ENCODE measurements at regions not wholly inside any gene's neighbourhood (a gene's known extent, or its start where the extent isn't known, plus 50 kb on each side); places are given as distances from the start of the nearest gene placed in this dataset.

GRCh38 chr7:84589012-84589411 lies 394.4 kb upstream of the SEMA3A start:
- intact Hi-C loops (cut with DNase I) = loop anchor here in 1 of 2 donors (5.0 kb wide), 1 partner anchor 1312 kb away; no protein-coding TSS in a partner anchor
- Histone ChIP-seq H3K4me1 (no peaks in the 10 kb centered on the region), H3K27me3 (ENCODE audit: insufficient read depth in 3 of 3, low read length in 2 of 3) (no peaks in the 10 kb centered on the region), H3K27ac (no peak overlapping the region), H3K4me3 (no peak overlapping the region), H3K36me3 (ENCODE audit: insufficient read depth in 1 of 2, low read depth in 1 of 2) (no peaks in the 10 kb centered on the region), H3K9me3 (no peaks in the 10 kb centered on the region)
- ATAC-seq (no peak), DNase-seq (no peak)
- WGBS, 3 donors = 95 to 98% (median 97%) methylated on average over 4 of the region's 4 CpGs
- TF ChIP-seq, protein P1, sequence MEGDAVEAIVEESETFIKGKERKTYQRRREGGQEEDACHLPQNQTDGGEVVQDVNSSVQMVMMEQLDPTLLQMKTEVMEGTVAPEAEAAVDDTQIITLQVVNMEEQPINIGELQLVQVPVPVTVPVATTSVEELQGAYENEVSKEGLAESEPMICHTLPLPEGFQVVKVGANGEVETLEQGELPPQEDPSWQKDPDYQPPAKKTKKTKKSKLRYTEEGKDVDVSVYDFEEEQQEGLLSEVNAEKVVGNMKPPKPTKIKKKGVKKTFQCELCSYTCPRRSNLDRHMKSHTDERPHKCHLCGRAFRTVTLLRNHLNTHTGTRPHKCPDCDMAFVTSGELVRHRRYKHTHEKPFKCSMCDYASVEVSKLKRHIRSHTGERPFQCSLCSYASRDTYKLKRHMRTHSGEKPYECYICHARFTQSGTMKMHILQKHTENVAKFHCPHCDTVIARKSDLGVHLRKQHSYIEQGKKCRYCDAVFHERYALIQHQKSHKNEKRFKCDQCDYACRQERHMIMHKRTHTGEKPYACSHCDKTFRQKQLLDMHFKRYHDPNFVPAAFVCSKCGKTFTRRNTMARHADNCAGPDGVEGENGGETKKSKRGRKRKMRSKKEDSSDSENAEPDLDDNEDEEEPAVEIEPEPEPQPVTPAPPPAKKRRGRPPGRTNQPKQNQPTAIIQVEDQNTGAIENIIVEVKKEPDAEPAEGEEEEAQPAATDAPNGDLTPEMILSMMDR (IDR thresholded peaks at IDR 0.05) = no peak

GRCh38 chr7:84583331-84583730 lies 388.7 kb upstream of the SEMA3A start:
- H3K27me3 ChIP-seq (ENCODE audit: insufficient read depth in 3 of 3, low read length in 2 of 3) = no peaks in the 10 kb centered on the region
- ATAC-seq (no peak), DNase-seq (no peak)
- WGBS, 3 donors = 65 to 74% (median 72%) methylated on average over 4 of the region's 4 CpGs
- no peak overlapping the region for H3K27ac ChIP-seq
- no peak overlapping the region for H3K4me3 ChIP-seq
- intact Hi-C loops (cut with DNase I) = no loop called here
- TF ChIP-seq, protein P1 (IDR thresholded peaks at IDR 0.05) = no peak
- no peaks in the 10 kb centered on the region for H3K9me3 ChIP-seq
- no peaks in the 10 kb centered on the region for H3K4me1 ChIP-seq
- no peaks in the 10 kb centered on the region for H3K36me3 ChIP-seq (ENCODE audit: insufficient read depth in 1 of 2, low read depth in 1 of 2)

DNA sequence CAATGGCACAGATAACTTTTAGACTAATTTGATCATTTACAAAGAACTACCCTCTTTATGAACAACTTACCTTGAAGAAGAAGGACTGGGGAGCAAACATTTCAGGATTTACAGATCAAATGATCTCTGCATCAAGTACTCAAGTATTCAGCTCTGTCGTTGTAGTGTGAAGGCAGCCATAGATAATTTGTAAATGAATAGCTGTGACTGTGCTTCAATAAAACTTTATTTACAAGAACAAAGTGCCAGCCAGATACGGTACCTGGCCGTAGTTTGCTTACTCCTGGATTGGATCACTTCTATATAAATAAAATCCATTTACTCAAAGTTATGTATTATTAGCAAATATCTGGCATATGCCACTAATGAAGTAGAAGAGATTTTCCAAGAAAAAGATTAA lies 388.2 kb upstream of the SEMA3A start:
- no peak overlapping the region for H3K4me3 ChIP-seq
- ATAC-seq (no peak), DNase-seq (no peak)
- no peak overlapping the region for H3K27ac ChIP-seq
- no peaks in the 10 kb centered on the region for H3K4me1 ChIP-seq
- no peaks in the 10 kb centered on the region for H3K9me3 ChIP-seq
- TF ChIP-seq, protein P1 (IDR thresholded peaks at IDR 0.05) = no peak
- 84 to 88% (median 87%) methylated on average over 3 of the region's 3 CpGs for WGBS, 3 donors
- H3K27me3 ChIP-seq (ENCODE audit: insufficient read depth in 3 of 3, low read length in 2 of 3) = no peaks in the 10 kb centered on the region
- H3K36me3 ChIP-seq (ENCODE audit: insufficient read depth in 1 of 2, low read depth in 1 of 2) = no peaks in the 10 kb centered on the region
- intact Hi-C loops (cut with DNase I) = no loop called here

DNA sequence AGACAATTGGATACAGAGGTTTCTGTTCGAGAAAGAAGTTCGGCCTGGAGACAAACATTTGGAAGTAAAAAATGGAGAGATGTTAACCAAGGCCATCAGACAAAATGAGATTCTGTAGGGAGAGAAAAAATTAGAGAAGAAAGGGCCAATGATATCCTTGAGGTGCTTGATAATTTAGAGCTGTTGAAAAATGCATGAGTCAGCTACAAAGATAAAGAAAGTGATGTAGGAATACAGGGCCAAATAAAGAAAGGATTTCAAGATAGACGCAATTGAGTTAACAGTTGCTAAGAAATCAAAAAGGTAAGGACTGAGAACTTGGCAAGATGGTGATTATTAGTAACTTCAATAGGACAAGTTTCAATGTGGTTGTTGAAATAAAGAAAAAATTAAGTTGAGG lies 384.2 kb upstream of the SEMA3A start:
- ATAC-seq (no peak), DNase-seq (no peak)
- no peaks in the 10 kb centered on the region for H3K4me1 ChIP-seq
- intact Hi-C loops (cut with DNase I) = no loop called here
- WGBS, 3 donors = 84 to 92% (median 84%) methylated on average over 3 of the region's 3 CpGs
- H3K27me3 ChIP-seq (ENCODE audit: insufficient read depth in 3 of 3, low read length in 2 of 3) = no peaks in the 10 kb centered on the region
- H3K36me3 ChIP-seq (ENCODE audit: insufficient read depth in 1 of 2, low read depth in 1 of 2) = no peaks in the 10 kb centered on the region
- H3K4me3 ChIP-seq = no peak overlapping the region
- TF ChIP-seq, protein P1 (IDR thresholded peaks at IDR 0.05) = no peak
- H3K27ac ChIP-seq = no peak overlapping the region
- H3K9me3 ChIP-seq = no peaks in the 10 kb centered on the region

GRCh38 chr7:84568781-84569180 lies 374.2 kb upstream of the SEMA3A start:
- ATAC-seq (no peak), DNase-seq (no peak)
- H3K4me1 ChIP-seq = no peaks in the 10 kb centered on the region
- H3K36me3 ChIP-seq (ENCODE audit: insufficient read depth in 1 of 2, low read depth in 1 of 2) = no peaks in the 10 kb centered on the region
- TF ChIP-seq, protein P1 (IDR thresholded peaks at IDR 0.05) = no peak
- 72 to 87% (median 79%) methylated on average over 3 of the region's 3 CpGs for WGBS, 3 donors
- no peak overlapping the region for H3K4me3 ChIP-seq
- no peaks in the 10 kb centered on the region for H3K9me3 ChIP-seq
- no peaks in the 10 kb centered on the region for H3K27me3 ChIP-seq (ENCODE audit: insufficient read depth in 3 of 3, low read length in 2 of 3)
- intact Hi-C loops (cut with DNase I) = no loop called here
- no peak overlapping the region for H3K27ac ChIP-seq
